Psoas muscle (tissue), 7 donors: ENCODE measurements at regions not wholly inside any gene's neighbourhood (a gene's known extent, or its start where the extent isn't known, plus 50 kb on each side); places are given as distances from the start of the nearest gene placed in this dataset.
A peak's percentile ranks its signal among the peaks of the same experiment; 100 is the strongest.
"Not testable (repeated sequence)": the region's sequence is repeated elsewhere in the genome, so short reads cannot be mapped to it uniquely, and the experiment has no call there.

Experiments used
- ATAC-seq, 4 donors: fragments of 200-7000 bp; cut with Tn5 transposase; one replicate each; pipeline ENCODE4 v1.9.1; 2020; ENCODE audit warnings: moderate library complexity in 3 of 4, mild to moderate bottlenecking in 2 of 4
- DNase-seq, 2 donors: peaks; one replicate each; pipeline ENCODE4 v3.0.0-alpha.2; 2020
- H3K27ac ChIP-seq: fragments of 200-600 bp; one replicate; pipeline ENCODE4 v1.8.0; 2022
- H3K27me3 ChIP-seq, 3 donors: fragments of 200-600 bp in 1 of 3; one replicate each; pipeline versions ENCODE4 v1.6.1 to v1.8.0; 2013 to 2022; ENCODE audit warnings: low read length in 2 of 3, mild to moderate bottlenecking in 2 of 3, moderate library complexity in 1 of 3; ENCODE audit not compliant: insufficient read depth in 3 of 3
- H3K36me3 ChIP-seq, 2 donors: fragments of 200-600 bp in 1 of 2; one replicate each; pipeline versions ENCODE4 v1.6.1 to v1.8.0; 2013 to 2022; ENCODE audit warnings: low read depth in 1 of 2, mild to moderate bottlenecking in 1 of 2, moderate library complexity in 1 of 2; ENCODE audit not compliant: insufficient read depth in 1 of 2
- H3K4me1 ChIP-seq: fragments of 200-600 bp; one replicate; pipeline ENCODE4 v1.8.0; 2022
- H3K4me3 ChIP-seq: fragments of 200-600 bp; one replicate; pipeline ENCODE4 v1.8.0; 2022; ENCODE audit warnings: mild to moderate bottlenecking
- H3K9me3 ChIP-seq: fragments of 200-600 bp; one replicate; pipeline ENCODE4 v1.8.0; 2022
- CTCF ChIP-seq: fragments of 200-600 bp; IDR thresholded peaks from one replicate; pipeline ENCODE4 v1.8.0; 2022; ENCODE audit warnings: antibody characterized with exemption
- WGBS, 3 donors: extraction: QIAGEN DNeasy Blood & Tissue Kit; methylation state at CpG; one replicate each; pipeline versions ENCODE4 v1.1.6 to v1.1.7; 2013; 5-methylcytosine and 5-hydroxymethylcytosine counted together
- intact Hi-C, 2 donors: fragments of 100-400 bp; cut with DNase I; formaldehyde crosslinking; loops; one replicate each; pipeline versions ENCODE4 v1.11.0 to v1.14.2; 2022
- donor health status: healthy with polysubstance abuse.
- donor health status: DM: no; HTN: no; CAD: no; lungs with moderate emphysema.
- donor health status: Bipolar disorder and iron deficiency.
- donor health status: healthy.
- donor health status: DM: yes; HTN: yes; CAD: no.
- donor health status: DM: no; HTN: no; CAD: no.
- donor health status: DM: yes; HTN: yes; CAD: no.

- no peaks in the 10 kb centered on the region for H3K27me3 ChIP-seq
- H3K27ac ChIP-seq = no peak overlapping the region
- H3K9me3 ChIP-seq = no peaks in the 10 kb centered on the region
- WGBS, 3 donors = 68 to 76% (median 72%) methylated on average over 4 of the region's 4 CpGs
- no peak overlapping the region for H3K4me3 ChIP-seq
- ATAC-seq (no peak), DNase-seq (no peak)
- TF ChIP-seq CTCF = no peak
- H3K36me3 ChIP-seq = no peaks in the 10 kb centered on the region
- no peaks in the 10 kb centered on the region for H3K4me1 ChIP-seq
- intact Hi-C loops = no loop called here
These were observed 629.2 kb upstream of the ZNF385D start for GRCh38 chr3:22380253-22380652.

- DNase-seq = peak in 1 of 2 donors; percentile 63
- H3K27me3 ChIP-seq, H3K9me3 ChIP-seq, H3K4me3 ChIP-seq, H3K4me1 ChIP-seq, H3K27ac ChIP-seq, ATAC-seq, intact Hi-C loops, H3K36me3 ChIP-seq: not testable (repeated sequence)
- WGBS, 3 donors = 66 to 78% (median 67%) methylated on average over 10 of the region's 10 CpGs
These were observed 630.6 kb upstream of the ZNF385D start for GRCh38 chr3:22381564-22381963.

GRCh38 chr3:22383285-22383684 lies 632.3 kb upstream of the ZNF385D start:
- DNase-seq = no peak
- TF ChIP-seq CTCF = no peak
- intact Hi-C loops = no loop called here
- no peaks in the 10 kb centered on the region for H3K36me3 ChIP-seq
- H3K4me1 ChIP-seq = no peaks in the 10 kb centered on the region
- ATAC-seq = no peak
- H3K27me3 ChIP-seq = no peaks in the 10 kb centered on the region
- H3K27ac ChIP-seq = no peak overlapping the region
- no peak overlapping the region for H3K4me3 ChIP-seq
- no peaks in the 10 kb centered on the region for H3K9me3 ChIP-seq

- ATAC-seq (no peak), DNase-seq (no peak)
- H3K4me3 ChIP-seq = no peak overlapping the region
- intact Hi-C loops = no loop called here
- TF ChIP-seq CTCF = no peak
- H3K36me3 ChIP-seq = no peaks in the 10 kb centered on the region
- 81 to 88% (median 86%) methylated on average over 2 of the region's 2 CpGs for WGBS, 3 donors
- H3K4me1 ChIP-seq = no peaks in the 10 kb centered on the region
- no peaks in the 10 kb centered on the region for H3K9me3 ChIP-seq
- no peak overlapping the region for H3K27ac ChIP-seq
- no peaks in the 10 kb centered on the region for H3K27me3 ChIP-seq
These were observed 635.1 kb upstream of the ZNF385D start for GRCh38 chr3:22386107-22386506.

- intact Hi-C loops = no loop called here
- no peak overlapping the region for H3K4me3 ChIP-seq
- no peak for DNase-seq
- H3K36me3 ChIP-seq = no peaks in the 10 kb centered on the region
- WGBS, 3 donors = 10 to 25% (median 13%) methylated on average over 2 of the region's 2 CpGs
- TF ChIP-seq CTCF = no peak
- H3K27ac ChIP-seq = no peak overlapping the region
- H3K27me3 ChIP-seq = no peaks in the 10 kb centered on the region
- ATAC-seq = no peak
- no peaks in the 10 kb centered on the region for H3K9me3 ChIP-seq
- no peaks in the 10 kb centered on the region for H3K4me1 ChIP-seq
These were observed 641.3 kb upstream of the ZNF385D start for GRCh38 chr3:22392286-22392685.
